ENCODE measurements at regions not wholly inside any gene's neighbourhood (a gene's known extent, or its start where the extent isn't known, plus 50 kb on each side); places are given as distances from the start of the nearest gene placed in this dataset.

DNA sequence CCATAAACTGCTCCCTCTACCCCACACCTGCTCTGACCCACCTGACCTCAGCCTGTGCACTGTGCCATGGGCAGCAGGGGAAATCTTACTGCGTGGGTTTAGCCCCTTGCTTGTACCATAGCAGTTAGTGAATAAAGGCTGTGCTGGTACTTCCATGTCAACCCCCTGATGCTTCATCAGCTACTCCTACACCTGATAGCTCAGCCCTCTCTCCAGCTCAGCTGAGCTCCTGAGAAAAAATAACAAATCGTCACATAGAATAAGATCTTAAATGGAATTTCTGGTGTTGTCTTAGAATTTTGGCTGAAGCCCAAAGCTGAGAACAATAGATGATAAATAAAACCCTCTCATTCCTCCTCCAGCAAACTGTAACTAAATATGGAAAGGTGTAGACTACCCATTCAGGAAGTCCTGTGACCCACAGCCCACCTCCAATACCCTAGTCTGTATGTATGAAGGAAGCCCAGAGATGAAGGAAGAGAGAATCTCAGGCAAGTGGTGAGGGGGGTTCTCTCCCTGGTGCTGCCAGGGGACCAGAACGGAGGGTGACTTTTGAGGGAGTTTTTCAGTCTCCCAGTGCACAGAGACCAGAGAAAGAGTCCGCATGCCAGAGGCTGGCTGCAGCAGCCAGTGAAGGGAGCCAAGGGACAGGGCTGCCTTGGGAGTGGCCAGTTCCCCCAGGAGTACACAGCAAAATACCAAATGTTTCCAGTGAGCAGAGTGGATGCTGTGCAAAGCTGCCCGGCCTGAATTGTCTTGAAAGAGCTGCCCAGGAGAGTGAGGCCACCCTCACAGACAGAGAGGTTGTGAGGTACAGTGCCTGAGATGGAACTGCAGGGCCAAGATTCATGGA, 227.3 kb downstream of the QDPR start:
- no peak for ATAC-seq
- H3K9me2 ChIP-seq (replicated peaks; ENCODE audit: low read length), result no peaks in the 10 kb centered on the region
- H3K36me3 ChIP-seq (ENCODE audit: low read depth, low read length), result no peaks in the 10 kb centered on the region
- no TSS peak for BruUV-seq (replicated peaks)
- H3K9ac ChIP-seq (ENCODE audit: low read length), result no peak overlapping the region
- ChIA-PET CTCF (no interaction called here), POLR2A (ENCODE audit: unreplicated experiment) (no interaction called here)
- H3K27ac ChIP-seq (ENCODE audit: low read length), result no peak overlapping the region
- no peaks in the 10 kb centered on the region for H3K4me1 ChIP-seq (ENCODE audit: insufficient read depth, low read length)
- TF ChIP-seq EZH2 (IDR thresholded peaks at IDR 0.05; ENCODE audit: low read length, unreplicated experiment), result no peak
- TF ChIP-seq EZH2phosphoT487 (IDR thresholded peaks at IDR 0.05; ENCODE audit: borderline replicate concordance, low read length), result no peak
- TF ChIP-seq, protein P1, sequence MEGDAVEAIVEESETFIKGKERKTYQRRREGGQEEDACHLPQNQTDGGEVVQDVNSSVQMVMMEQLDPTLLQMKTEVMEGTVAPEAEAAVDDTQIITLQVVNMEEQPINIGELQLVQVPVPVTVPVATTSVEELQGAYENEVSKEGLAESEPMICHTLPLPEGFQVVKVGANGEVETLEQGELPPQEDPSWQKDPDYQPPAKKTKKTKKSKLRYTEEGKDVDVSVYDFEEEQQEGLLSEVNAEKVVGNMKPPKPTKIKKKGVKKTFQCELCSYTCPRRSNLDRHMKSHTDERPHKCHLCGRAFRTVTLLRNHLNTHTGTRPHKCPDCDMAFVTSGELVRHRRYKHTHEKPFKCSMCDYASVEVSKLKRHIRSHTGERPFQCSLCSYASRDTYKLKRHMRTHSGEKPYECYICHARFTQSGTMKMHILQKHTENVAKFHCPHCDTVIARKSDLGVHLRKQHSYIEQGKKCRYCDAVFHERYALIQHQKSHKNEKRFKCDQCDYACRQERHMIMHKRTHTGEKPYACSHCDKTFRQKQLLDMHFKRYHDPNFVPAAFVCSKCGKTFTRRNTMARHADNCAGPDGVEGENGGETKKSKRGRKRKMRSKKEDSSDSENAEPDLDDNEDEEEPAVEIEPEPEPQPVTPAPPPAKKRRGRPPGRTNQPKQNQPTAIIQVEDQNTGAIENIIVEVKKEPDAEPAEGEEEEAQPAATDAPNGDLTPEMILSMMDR (conservative IDR thresholded peaks at IDR 0.05; ENCODE audit: low read depth, low read length), result no peak
- no peaks in the 10 kb centered on the region for H3F3A ChIP-seq (ENCODE audit: low read length, unreplicated experiment)
- H3K9me3 ChIP-seq (ENCODE audit: low read length), result no peaks in the 10 kb centered on the region
- H3K4me3 ChIP-seq (ENCODE audit: low read length), result no peak overlapping the region
- no peaks in the 10 kb centered on the region for H3K79me2 ChIP-seq (ENCODE audit: low read length)
- H3K27me3 ChIP-seq (ENCODE audit: low read length), result 0 out of 2 replicates have a peak, but pooled peaks cover 16% of the 10 kb centered on the region
- intact Hi-C loops (cut with micrococcal nuclease), result no loop called here
- H3K4me2 ChIP-seq (ENCODE audit: low read length), result no peak overlapping the region
- H4K20me1 ChIP-seq (ENCODE audit: low read length), result no peaks in the 10 kb centered on the region
- no peak for DNase-seq
- H2AFZ ChIP-seq (ENCODE audit: low read length), result no peak overlapping the region

GRCh38 chr4:17283832-17284231, 228.1 kb downstream of the QDPR start:
- Histone ChIP-seq H3K4me2 (ENCODE audit: low read length) (no peak overlapping the region), H3K27me3 (ENCODE audit: low read length) (0 out of 2 replicates have a peak, but pooled peaks cover 16% of the 10 kb centered on the region), H3K27ac (ENCODE audit: low read length) (no peak overlapping the region), H3K9me3 (ENCODE audit: low read length) (no peaks in the 10 kb centered on the region), H3K36me3 (ENCODE audit: low read depth, low read length) (no peaks in the 10 kb centered on the region), H3F3A (ENCODE audit: low read length, unreplicated experiment) (no peaks in the 10 kb centered on the region), H3K9ac (ENCODE audit: low read length) (no peak overlapping the region), H3K4me3 (ENCODE audit: low read length) (no peak overlapping the region), H4K20me1 (ENCODE audit: low read length) (no peaks in the 10 kb centered on the region), H3K79me2 (ENCODE audit: low read length) (no peaks in the 10 kb centered on the region), H2AFZ (ENCODE audit: low read length) (no peak overlapping the region), H3K9me2 (replicated peaks; ENCODE audit: low read length) (no peaks in the 10 kb centered on the region), H3K4me1 (ENCODE audit: insufficient read depth, low read length) (no peaks in the 10 kb centered on the region)
- BruUV-seq (replicated peaks), result no TSS peak
- ATAC-seq, result no peak
- DNase-seq, result no peak
- intact Hi-C loops (cut with micrococcal nuclease), result no loop called here
- ChIA-PET CTCF (no interaction called here), POLR2A (ENCODE audit: unreplicated experiment) (no interaction called here)
- no peak for TF ChIP-seq EZH2phosphoT487 (IDR thresholded peaks at IDR 0.05; ENCODE audit: borderline replicate concordance, low read length)

GRCh38 chr4:17283251-17283650, 228.6 kb downstream of the QDPR start:
- 0 out of 2 replicates have a peak, but pooled peaks cover 16% of the 10 kb centered on the region for H3K27me3 ChIP-seq (ENCODE audit: low read length)
- ChIA-PET CTCF (no interaction called here), POLR2A (ENCODE audit: unreplicated experiment) (no interaction called here)
- H3K4me3 ChIP-seq (ENCODE audit: low read length), result no peak overlapping the region
- H3K9me2 ChIP-seq (replicated peaks; ENCODE audit: low read length), result no peaks in the 10 kb centered on the region
- H3F3A ChIP-seq (ENCODE audit: low read length, unreplicated experiment), result no peaks in the 10 kb centered on the region
- no peak overlapping the region for H3K27ac ChIP-seq (ENCODE audit: low read length)
- intact Hi-C loops (cut with micrococcal nuclease), result no loop called here
- no peaks in the 10 kb centered on the region for H3K9me3 ChIP-seq (ENCODE audit: low read length)
- no peak overlapping the region for H3K4me2 ChIP-seq (ENCODE audit: low read length)
- no peaks in the 10 kb centered on the region for H3K79me2 ChIP-seq (ENCODE audit: low read length)
- BruUV-seq (replicated peaks), result no TSS peak
- DNase-seq (no peak), ATAC-seq (no peak)
- no peaks in the 10 kb centered on the region for H4K20me1 ChIP-seq (ENCODE audit: low read length)
- H3K4me1 ChIP-seq (ENCODE audit: insufficient read depth, low read length), result no peaks in the 10 kb centered on the region
- TF ChIP-seq, protein P1 (conservative IDR thresholded peaks at IDR 0.05; ENCODE audit: low read depth, low read length), result no peak
- TF ChIP-seq EZH2 (IDR thresholded peaks at IDR 0.05; ENCODE audit: low read length, unreplicated experiment) (no peak), EZH2phosphoT487 (IDR thresholded peaks at IDR 0.05; ENCODE audit: borderline replicate concordance, low read length) (no peak)
- H3K9ac ChIP-seq (ENCODE audit: low read length), result no peak overlapping the region
- no peaks in the 10 kb centered on the region for H3K36me3 ChIP-seq (ENCODE audit: low read depth, low read length)
- H2AFZ ChIP-seq (ENCODE audit: low read length), result no peak overlapping the region
